ENCODE measurements at regions not wholly inside any gene's neighbourhood (a gene's known extent, or its start where the extent isn't known, plus 50 kb on each side); places are given as distances from the start of the nearest gene placed in this dataset.

DNA sequence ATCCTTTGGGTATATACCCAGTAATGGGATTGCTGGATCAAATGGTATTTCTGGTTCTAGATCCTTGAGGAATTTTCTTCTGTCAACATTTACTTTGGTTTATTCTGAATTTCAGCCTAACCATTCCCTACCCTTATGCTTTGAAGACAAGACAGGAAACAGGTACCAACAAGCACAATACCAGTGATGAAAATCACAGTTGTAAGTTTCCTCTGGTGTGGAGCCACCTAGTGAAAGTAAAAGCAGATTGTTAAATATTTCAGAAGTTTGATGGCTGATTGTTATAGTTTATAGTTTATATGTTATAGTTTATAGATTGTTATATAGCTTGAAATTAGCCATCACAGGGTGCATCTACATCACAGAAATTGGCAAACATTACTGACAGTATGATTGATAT lies 104.5 kb upstream of the AGA start:
- in situ Hi-C loops (cut with MboI): no loop called here
- H3K36me3 ChIP-seq (ENCODE audit: control insufficient read depth in 2 of 2, insufficient read depth in 2 of 2, low read length in 1 of 2): no peaks in the 10 kb centered on the region
- no peaks in the 10 kb centered on the region for H4K20me1 ChIP-seq (ENCODE audit: control insufficient read depth, insufficient read depth)
- intact Hi-C loops (cut with micrococcal nuclease; ENCODE audit: unreplicated experiment): no loop called here
- BruUV-seq (replicated peaks): no TSS peak
- no peaks in the 10 kb centered on the region for H3K9me3 ChIP-seq (replicated peaks; ENCODE audit: control insufficient read depth, insufficient read depth, low read length)
- FAIRE-seq (no peak), DNase-seq (ENCODE audit: low read depth, low spot score) (no peak), ATAC-seq (no peak)
- H3K27ac ChIP-seq (ENCODE audit: control insufficient read depth, insufficient read depth): no peak overlapping the region
- H3K9ac ChIP-seq (ENCODE audit: control insufficient read depth, insufficient read depth, low read length): no peak overlapping the region
- H3K4me1 ChIP-seq (ENCODE audit: control insufficient read depth, insufficient read depth, low read length): no peaks in the 10 kb centered on the region
- no peaks in the 10 kb centered on the region for H3K27me3 ChIP-seq (replicated peaks in 1 of 2; ENCODE audit: control insufficient read depth in 2 of 2, insufficient read depth in 2 of 2, low read length in 1 of 2)
- ChIA-PET CTCF (no interaction called here), POLR2A (no interaction called here), SMC1A (ENCODE audit: uncharacterized antibody, unreplicated experiment) (no interaction called here), RAD21 (ENCODE audit: unreplicated experiment) (no interaction called here)
- no peaks in the 10 kb centered on the region for H3K79me2 ChIP-seq (ENCODE audit: control insufficient read depth, insufficient read depth, low read length)
- TF ChIP-seq RAD21 (IDR thresholded peaks at IDR 0.05; ENCODE audit: insufficient read depth, low read depth, low read length) (0 out of 2 replicates have a peak, but pooled peaks have one; percentile 9), HCFC1 (IDR thresholded peaks at IDR 0.05; ENCODE audit: low read length) (no peak)
- H2AFZ ChIP-seq (ENCODE audit: control insufficient read depth, low read depth, low read length): no peak overlapping the region
- H3K4me2 ChIP-seq (ENCODE audit: control insufficient read depth, insufficient read depth): no peak overlapping the region
- H3K4me3 ChIP-seq: no peak overlapping the region

DNA sequence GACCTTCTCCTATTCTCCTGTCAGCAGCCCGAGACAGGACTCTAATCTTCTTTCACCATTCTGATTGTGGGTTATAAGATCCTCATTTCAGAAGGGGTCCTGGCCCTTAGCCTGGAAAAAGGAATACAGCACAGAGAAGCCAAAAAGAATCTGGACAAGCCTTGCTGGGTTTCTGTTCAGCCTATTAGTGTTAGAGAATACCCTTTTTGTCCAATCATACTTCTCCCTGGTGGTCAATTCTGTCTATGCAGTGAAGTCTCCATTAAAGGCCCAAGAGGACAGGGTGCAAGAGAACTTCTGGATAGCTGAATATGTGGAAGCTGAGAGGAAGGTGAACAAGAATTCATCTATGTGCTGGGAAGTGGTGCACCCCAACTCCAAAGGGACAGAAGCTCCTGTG lies 105.7 kb upstream of the AGA start:
- TF ChIP-seq RCOR1 (conservative IDR thresholded peaks at IDR 0.05; ENCODE audit: low read depth, low read length): no peak
- no peak for TF ChIP-seq NR2F1 (conservative IDR thresholded peaks at IDR 0.05)
- TF ChIP-seq, protein P1, sequence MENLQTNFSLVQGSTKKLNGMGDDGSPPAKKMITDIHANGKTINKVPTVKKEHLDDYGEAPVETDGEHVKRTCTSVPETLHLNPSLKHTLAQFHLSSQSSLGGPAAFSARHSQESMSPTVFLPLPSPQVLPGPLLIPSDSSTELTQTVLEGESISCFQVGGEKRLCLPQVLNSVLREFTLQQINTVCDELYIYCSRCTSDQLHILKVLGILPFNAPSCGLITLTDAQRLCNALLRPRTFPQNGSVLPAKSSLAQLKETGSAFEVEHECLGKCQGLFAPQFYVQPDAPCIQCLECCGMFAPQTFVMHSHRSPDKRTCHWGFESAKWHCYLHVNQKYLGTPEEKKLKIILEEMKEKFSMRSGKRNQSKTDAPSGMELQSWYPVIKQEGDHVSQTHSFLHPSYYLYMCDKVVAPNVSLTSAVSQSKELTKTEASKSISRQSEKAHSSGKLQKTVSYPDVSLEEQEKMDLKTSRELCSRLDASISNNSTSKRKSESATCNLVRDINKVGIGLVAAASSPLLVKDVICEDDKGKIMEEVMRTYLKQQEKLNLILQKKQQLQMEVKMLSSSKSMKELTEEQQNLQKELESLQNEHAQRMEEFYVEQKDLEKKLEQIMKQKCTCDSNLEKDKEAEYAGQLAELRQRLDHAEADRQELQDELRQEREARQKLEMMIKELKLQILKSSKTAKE (IDR thresholded peaks at IDR 0.05; ENCODE audit: low read depth, poor library complexity, severe bottlenecking): no peak
- FAIRE-seq (no peak), DNase-seq (ENCODE audit: low read depth, low spot score) (no peak), ATAC-seq (no peak)
- intact Hi-C loops (cut with micrococcal nuclease; ENCODE audit: unreplicated experiment): no loop called here
- POLR2A ChIA-PET: no interaction called here
- no peak overlapping the region for H3K4me3 ChIP-seq
- 0% methylated on average over 1 of the region's 1 CpG for WGBS (ENCODE audit: insufficient coverage, insufficient replicate concordance, low lambda C conversion rate, missing lambda C conversion rate)
- no peaks in the 10 kb centered on the region for H3K4me1 ChIP-seq (ENCODE audit: control insufficient read depth, insufficient read depth, low read length)
- H3K79me2 ChIP-seq (ENCODE audit: control insufficient read depth, insufficient read depth, low read length): no peaks in the 10 kb centered on the region
- no peaks in the 10 kb centered on the region for H3K36me3 ChIP-seq (ENCODE audit: control insufficient read depth in 2 of 2, insufficient read depth in 2 of 2, low read length in 1 of 2)
- H3K4me2 ChIP-seq (ENCODE audit: control insufficient read depth, insufficient read depth): no peak overlapping the region
- H3K9ac ChIP-seq (ENCODE audit: control insufficient read depth, insufficient read depth, low read length): no peak overlapping the region
- no peaks in the 10 kb centered on the region for H3K27me3 ChIP-seq (replicated peaks in 1 of 2; ENCODE audit: control insufficient read depth in 2 of 2, insufficient read depth in 2 of 2, low read length in 1 of 2)
- no peak overlapping the region for H2AFZ ChIP-seq (ENCODE audit: control insufficient read depth, low read depth, low read length)
- CTCF ChIA-PET: no interaction called here
- SMC1A ChIA-PET (ENCODE audit: uncharacterized antibody, unreplicated experiment): no interaction called here
- no peaks in the 10 kb centered on the region for H4K20me1 ChIP-seq (ENCODE audit: control insufficient read depth, insufficient read depth)
- BruUV-seq (replicated peaks): no TSS peak
- in situ Hi-C loops (cut with MboI): no loop called here
- no peaks in the 10 kb centered on the region for H3K9me3 ChIP-seq (replicated peaks; ENCODE audit: control insufficient read depth, insufficient read depth, low read length)
- no peak overlapping the region for H3K27ac ChIP-seq (ENCODE audit: control insufficient read depth, insufficient read depth)
- RAD21 ChIA-PET (ENCODE audit: unreplicated experiment): no interaction called here

All from GM12878 (cell line).